WTC11 (cell line): ENCODE measurements at regions not wholly inside any gene's neighbourhood (a gene's known extent, or its start where the extent isn't known, plus 50 kb on each side); places are given as distances from the start of the nearest gene placed in this dataset.

Experiments
- ATF6 ChIP-seq: sonication (generic); formaldehyde crosslinking; IDR thresholded peaks from 2 replicates; pipeline ENCODE4 v1.8.1; 2023; ENCODE audit warnings: mild to moderate bottlenecking, missing genetic modification reagents
- CREB1 ChIP-seq: sonication (generic); formaldehyde crosslinking; IDR thresholded peaks from 2 replicates; pipeline ENCODE4 v1.8.0; 2023; ENCODE audit warnings: mild to moderate bottlenecking, missing genetic modification reagents
- CTCF ChIP-seq: fragments of 200-600 bp; IDR thresholded peaks from 2 replicates; pipeline ENCODE4 v1.8.0; 2022; ENCODE audit warnings: antibody characterized with exemption
- HMGXB4 ChIP-seq: sonication (generic); formaldehyde crosslinking; IDR thresholded peaks from 2 replicates; pipeline ENCODE4 v1.8.1; 2023; ENCODE audit warnings: mild to moderate bottlenecking, moderate library complexity, missing genetic modification reagents
- NFE2L1 ChIP-seq: sonication (generic); formaldehyde crosslinking; IDR thresholded peaks from 2 replicates; pipeline ENCODE4 v1.8.1; 2023; ENCODE audit warnings: missing genetic modification reagents
- TEAD4 ChIP-seq: sonication (generic); formaldehyde crosslinking; IDR thresholded peaks from 2 replicates; pipeline ENCODE4 v1.8.0; 2022; ENCODE audit warnings: mild to moderate bottlenecking, missing genetic modification reagents
- USF2 ChIP-seq: sonication (generic); formaldehyde crosslinking; IDR thresholded peaks from 2 replicates; pipeline ENCODE4 v1.8.1; 2023; ENCODE audit warnings: mild to moderate bottlenecking, missing genetic modification reagents, moderate library complexity
- ZNF423 ChIP-seq: fragments of 250-450 bp; sonication (Bioruptor Pico); IDR thresholded peaks from 2 replicates; pipeline ENCODE4 v2.1.2; 2022; ENCODE audit warnings: mild to moderate bottlenecking, moderate library complexity
- TF ChIP-seq, protein P1 (sequence below): sonication (generic); formaldehyde crosslinking; IDR thresholded peaks from 2 replicates; pipeline ENCODE4 v1.8.0; 2022; ENCODE audit warnings: missing genetic modification reagents
- TF ChIP-seq, protein P2 (sequence below): sonication (generic); formaldehyde crosslinking; IDR thresholded peaks from 2 replicates; pipeline ENCODE4 v1.8.0; 2023; ENCODE audit warnings: missing genetic modification reagents
- TF ChIP-seq, protein P3 (sequence below): sonication (generic); formaldehyde crosslinking; IDR thresholded peaks from 2 replicates; pipeline ENCODE4 v1.8.1; 2022; ENCODE audit warnings: low read depth, missing genetic modification reagents, borderline replicate concordance

GRCh38 chr9:90423661-90424193, 218.9 kb downstream of the DIRAS2 start:
- no peak for TF ChIP-seq CTCF
- TF ChIP-seq ATF6: no peak
- no peak for TF ChIP-seq ZNF423 (CRISPR knock-in tag)
- TF ChIP-seq, protein P1, sequence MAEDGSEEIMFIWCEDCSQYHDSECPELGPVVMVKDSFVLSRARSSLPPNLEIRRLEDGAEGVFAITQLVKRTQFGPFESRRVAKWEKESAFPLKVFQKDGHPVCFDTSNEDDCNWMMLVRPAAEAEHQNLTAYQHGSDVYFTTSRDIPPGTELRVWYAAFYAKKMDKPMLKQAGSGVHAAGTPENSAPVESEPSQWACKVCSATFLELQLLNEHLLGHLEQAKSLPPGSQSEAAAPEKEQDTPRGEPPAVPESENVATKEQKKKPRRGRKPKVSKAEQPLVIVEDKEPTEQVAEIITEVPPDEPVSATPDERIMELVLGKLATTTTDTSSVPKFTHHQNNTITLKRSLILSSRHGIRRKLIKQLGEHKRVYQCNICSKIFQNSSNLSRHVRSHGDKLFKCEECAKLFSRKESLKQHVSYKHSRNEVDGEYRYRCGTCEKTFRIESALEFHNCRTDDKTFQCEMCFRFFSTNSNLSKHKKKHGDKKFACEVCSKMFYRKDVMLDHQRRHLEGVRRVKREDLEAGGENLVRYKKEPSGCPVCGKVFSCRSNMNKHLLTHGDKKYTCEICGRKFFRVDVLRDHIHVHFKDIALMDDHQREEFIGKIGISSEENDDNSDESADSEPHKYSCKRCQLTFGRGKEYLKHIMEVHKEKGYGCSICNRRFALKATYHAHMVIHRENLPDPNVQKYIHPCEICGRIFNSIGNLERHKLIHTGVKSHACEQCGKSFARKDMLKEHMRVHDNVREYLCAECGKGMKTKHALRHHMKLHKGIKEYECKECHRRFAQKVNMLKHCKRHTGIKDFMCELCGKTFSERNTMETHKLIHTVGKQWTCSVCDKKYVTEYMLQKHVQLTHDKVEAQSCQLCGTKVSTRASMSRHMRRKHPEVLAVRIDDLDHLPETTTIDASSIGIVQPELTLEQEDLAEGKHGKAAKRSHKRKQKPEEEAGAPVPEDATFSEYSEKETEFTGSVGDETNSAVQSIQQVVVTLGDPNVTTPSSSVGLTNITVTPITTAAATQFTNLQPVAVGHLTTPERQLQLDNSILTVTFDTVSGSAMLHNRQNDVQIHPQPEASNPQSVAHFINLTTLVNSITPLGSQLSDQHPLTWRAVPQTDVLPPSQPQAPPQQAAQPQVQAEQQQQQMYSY (CRISPR knock-in tag): no peak
- TF ChIP-seq USF2: no peak
- TF ChIP-seq, protein P2, sequence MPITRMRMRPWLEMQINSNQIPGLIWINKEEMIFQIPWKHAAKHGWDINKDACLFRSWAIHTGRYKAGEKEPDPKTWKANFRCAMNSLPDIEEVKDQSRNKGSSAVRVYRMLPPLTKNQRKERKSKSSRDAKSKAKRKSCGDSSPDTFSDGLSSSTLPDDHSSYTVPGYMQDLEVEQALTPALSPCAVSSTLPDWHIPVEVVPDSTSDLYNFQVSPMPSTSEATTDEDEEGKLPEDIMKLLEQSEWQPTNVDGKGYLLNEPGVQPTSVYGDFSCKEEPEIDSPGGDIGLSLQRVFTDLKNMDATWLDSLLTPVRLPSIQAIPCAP (CRISPR knock-in tag): no peak
- no peak for TF ChIP-seq HMGXB4 (CRISPR knock-in tag)
- no peak for TF ChIP-seq NFE2L1
- TF ChIP-seq, protein P3, sequence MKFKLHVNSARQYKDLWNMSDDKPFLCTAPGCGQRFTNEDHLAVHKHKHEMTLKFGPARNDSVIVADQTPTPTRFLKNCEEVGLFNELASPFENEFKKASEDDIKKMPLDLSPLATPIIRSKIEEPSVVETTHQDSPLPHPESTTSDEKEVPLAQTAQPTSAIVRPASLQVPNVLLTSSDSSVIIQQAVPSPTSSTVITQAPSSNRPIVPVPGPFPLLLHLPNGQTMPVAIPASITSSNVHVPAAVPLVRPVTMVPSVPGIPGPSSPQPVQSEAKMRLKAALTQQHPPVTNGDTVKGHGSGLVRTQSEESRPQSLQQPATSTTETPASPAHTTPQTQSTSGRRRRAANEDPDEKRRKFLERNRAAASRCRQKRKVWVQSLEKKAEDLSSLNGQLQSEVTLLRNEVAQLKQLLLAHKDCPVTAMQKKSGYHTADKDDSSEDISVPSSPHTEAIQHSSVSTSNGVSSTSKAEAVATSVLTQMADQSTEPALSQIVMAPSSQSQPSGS (CRISPR knock-in tag): no peak
- no peak for TF ChIP-seq CREB1 (CRISPR knock-in tag)
- no peak for TF ChIP-seq TEAD4 (CRISPR knock-in tag)
